IMR-90 (cell line): ENCODE measurements at regions not wholly inside any gene's neighbourhood (a gene's known extent, or its start where the extent isn't known, plus 50 kb on each side); places are given as distances from the start of the nearest gene placed in this dataset.

Experiments
- ATAC-seq: fragments of 200-7000 bp; cut with Tn5 transposase; 2 replicates; pipeline ENCODE4 v1.9.1; 2020; ENCODE audit warnings: low read depth, mild to moderate bottlenecking, moderate library complexity
- BruUV-seq: library from RNA; stranded (reverse); fragments of 400-500 nt; replicated peaks from 2 replicates; lab custom pipeline; 2021; lab: Mats Ljungman, UMichigan
- CTCF ChIA-PET: fragments of 300-600 bp; formaldehyde crosslinking; extraction: SDS; loops from one replicate; lab custom pipeline; 2021; ENCODE audit warnings: antibody characterized with exemption; lab: Yijun Ruan, JAX
- POLR2A ChIA-PET: fragments of 300-600 bp; sonication (Branson Sonifier 250); formaldehyde crosslinking; loops from one replicate; lab custom pipeline; 2022; ENCODE audit warnings: antibody characterized with exemption; ENCODE audit not compliant: unreplicated experiment; lab: Charles Lee
- DNase-seq: peaks from one replicate; pipeline ENCODE4 v3.0.0; 2013
- H2AFZ ChIP-seq: replicated peaks from 2 replicates; pipeline ENCODE3; 2013; ENCODE audit warnings: low read length, mild to moderate bottlenecking; ENCODE audit not compliant: poor library complexity
- H2AK5ac ChIP-seq: 2 replicates; pipeline ENCODE4 v1.6.1; 2013; ENCODE audit warnings: low read depth, low read length, inconsistent platforms
- H2AK9ac ChIP-seq: replicated peaks from 2 replicates; pipeline ENCODE3; 2013; ENCODE audit warnings: mild to moderate bottlenecking, low read depth, low read length, moderate library complexity; ENCODE audit not compliant: poor library complexity
- H2BK120ac ChIP-seq: 2 replicates; pipeline ENCODE4 v1.6.1; 2013; ENCODE audit warnings: low read depth, low read length, inconsistent platforms
- H2BK15ac ChIP-seq: 3 replicates; pipeline ENCODE4 v1.6.1; 2013; ENCODE audit warnings: low read depth, low read length, inconsistent platforms
- H2BK20ac ChIP-seq: 2 replicates; pipeline ENCODE4 v1.6.1; 2013; ENCODE audit warnings: low read depth, mild to moderate bottlenecking, inconsistent platforms, low read length, moderate library complexity
- H2BK5ac ChIP-seq: 2 replicates; pipeline ENCODE4 v1.6.1; 2013; ENCODE audit warnings: mild to moderate bottlenecking, low read depth, low read length, inconsistent platforms; ENCODE audit not compliant: poor library complexity, severe bottlenecking
- H3K14ac ChIP-seq: replicated peaks from 2 replicates; pipeline ENCODE4 v1.6.1; 2013; ENCODE audit warnings: low read depth, low read length, inconsistent platforms
- H3K18ac ChIP-seq: 2 replicates; pipeline ENCODE4 v1.6.1; 2013; ENCODE audit warnings: low read depth, low read length, control low read depth
- H3K23ac ChIP-seq: 2 replicates; pipeline ENCODE4 v1.6.1; 2013; ENCODE audit warnings: low read depth, low read length, inconsistent platforms
- H3K27ac ChIP-seq: 2 replicates; pipeline ENCODE4 v1.5.1; 2013; ENCODE audit warnings: mild to moderate bottlenecking, control low read depth, low read length; ENCODE audit not compliant: insufficient read depth
- H3K27me3 ChIP-seq: 2 replicates; pipeline ENCODE4 v1.6.1; 2013; ENCODE audit warnings: low read length; ENCODE audit not compliant: control insufficient read depth, insufficient read depth
- H3K36me3 ChIP-seq: 2 replicates; pipeline ENCODE4 v1.6.1; 2013; ENCODE audit warnings: low read length, mixed read lengths; ENCODE audit not compliant: control insufficient read depth, insufficient read depth
- H3K4ac ChIP-seq: 2 replicates; pipeline ENCODE4 v1.6.1; 2013; ENCODE audit warnings: low read depth, low read length, inconsistent platforms
- H3K4me1 ChIP-seq: 2 replicates; pipeline ENCODE4 v1.6.1; 2013; ENCODE audit warnings: low read length, mixed read lengths; ENCODE audit not compliant: control insufficient read depth, insufficient read depth
- H3K4me2 ChIP-seq: 2 replicates; pipeline ENCODE4 v1.6.1; 2013; ENCODE audit warnings: low read depth, mild to moderate bottlenecking, control low read depth, low read length, moderate library complexity
- H3K4me3 ChIP-seq: 2 replicates; pipeline ENCODE4 v1.5.1; 2013; ENCODE audit warnings: low read depth, mild to moderate bottlenecking, control low read depth, low read length, moderate library complexity; ENCODE audit not compliant: insufficient read depth
- H3K56ac ChIP-seq: 2 replicates; pipeline ENCODE4 v1.6.1; 2013; ENCODE audit warnings: low read length, inconsistent platforms; ENCODE audit not compliant: insufficient read depth; ENCODE audit errors: extremely low read depth
- H3K79me1 ChIP-seq, 2 experiments: 2 replicates each; pipeline ENCODE4 v1.6.1; 2013; ENCODE audit warnings: low read length in 2 of 2, inconsistent platforms in 1 of 2, low read depth in 1 of 2
- H3K9ac ChIP-seq: 2 replicates; pipeline ENCODE4 v1.6.1; 2013; ENCODE audit warnings: low read depth, low read length, control low read depth
- H3K9me1 ChIP-seq: 2 replicates; pipeline ENCODE4 v1.6.1; 2013; ENCODE audit warnings: low read length, inconsistent platforms; ENCODE audit not compliant: insufficient read depth
- H3K9me3 ChIP-seq: 2 replicates; pipeline ENCODE4 v1.6.1; 2013; ENCODE audit warnings: low read length; ENCODE audit not compliant: control insufficient read depth, insufficient read depth
- H4K20me1 ChIP-seq: 2 replicates; pipeline ENCODE4 v1.6.1; 2013; ENCODE audit warnings: low read length, inconsistent platforms; ENCODE audit not compliant: insufficient read depth
- H4K5ac ChIP-seq: 2 replicates; pipeline ENCODE4 v1.6.1; 2013; ENCODE audit warnings: mild to moderate bottlenecking, low read depth, low read length, control low read depth
- H4K8ac ChIP-seq, 2 experiments: 2 replicates each; pipeline ENCODE4 v1.6.1; 2013; ENCODE audit warnings: low read depth in 2 of 2, low read length in 2 of 2, control low read depth in 1 of 2, inconsistent platforms in 1 of 2
- H4K91ac ChIP-seq: 2 replicates; pipeline ENCODE4 v1.6.1; 2013; ENCODE audit warnings: low read depth, low read length, inconsistent platforms; ENCODE audit not compliant: insufficient read depth
- BHLHE40 ChIP-seq: fragments of 150-350 bp; IDR thresholded peaks from 2 replicates; pipeline ENCODE4 v1.6.1; 2016; ENCODE audit warnings: mild to moderate bottlenecking, low read depth, low read length
- CEBPB ChIP-seq: IDR thresholded peaks from 2 replicates; pipeline ENCODE4 v1.6.1; 2012; ENCODE audit warnings: low read depth, low read length, improper control_type of control experiment
- CHD1 ChIP-seq: IDR thresholded peaks from 2 replicates; pipeline ENCODE4 v1.6.1; 2012; ENCODE audit warnings: low read depth, low read length, improper control_type of control experiment
- ELK1 ChIP-seq: fragments of 150-350 bp; IDR thresholded peaks from 2 replicates; pipeline ENCODE4 v1.6.1; 2016; ENCODE audit warnings: low read depth, mild to moderate bottlenecking, low read length, moderate library complexity, borderline replicate concordance
- FOS ChIP-seq: fragments of 150-350 bp; IDR thresholded peaks from 2 replicates; pipeline ENCODE4 v1.6.1; 2016; ENCODE audit warnings: low read depth, low read length
- MAFK ChIP-seq: IDR thresholded peaks from 2 replicates; pipeline ENCODE4 v1.6.1; 2012; ENCODE audit warnings: low read depth, low read length, improper control_type of control experiment
- MAZ ChIP-seq: IDR thresholded peaks from 2 replicates; pipeline ENCODE4 v1.6.1; 2012; ENCODE audit warnings: low read depth, mild to moderate bottlenecking, low read length, improper control_type of control experiment, moderate library complexity, borderline replicate concordance
- MXI1 ChIP-seq: IDR thresholded peaks from 2 replicates; pipeline ENCODE4 v1.6.1; 2012; ENCODE audit warnings: low read depth, mild to moderate bottlenecking, low read length, moderate library complexity, borderline replicate concordance
- NFE2L2 ChIP-seq: fragments of 150-350 bp; IDR thresholded peaks from 2 replicates; pipeline ENCODE4 v1.6.1; 2016; ENCODE audit warnings: low read depth, mild to moderate bottlenecking, low read length
- POLR2A ChIP-seq: IDR thresholded peaks from 2 replicates; pipeline ENCODE4 v1.6.1; 2012; ENCODE audit warnings: mild to moderate bottlenecking, low read depth, low read length
- RAD21 ChIP-seq: IDR thresholded peaks from 2 replicates; pipeline ENCODE4 v1.6.1; 2012; ENCODE audit warnings: low read length, improper control_type of control experiment
- RCOR1 ChIP-seq: IDR thresholded peaks from 2 replicates; pipeline ENCODE4 v1.6.1; 2012; ENCODE audit warnings: mild to moderate bottlenecking, low read length, improper control_type of control experiment; ENCODE audit not compliant: insufficient replicate concordance
- RFX5 ChIP-seq: IDR thresholded peaks from 2 replicates; pipeline ENCODE4 v1.8.0; 2012; ENCODE audit warnings: low read depth, mild to moderate bottlenecking, low read length, moderate library complexity
- SMC3 ChIP-seq: fragments of 150-350 bp; IDR thresholded peaks from 2 replicates; pipeline ENCODE4 v1.6.1; 2016; ENCODE audit warnings: low read depth, mild to moderate bottlenecking, antibody characterized with exemption, low read length, moderate library complexity
- WGBS, 2 experiments: methylation state at CpG; one replicate each; pipeline versions ENCODE4 v1.1.5 to v1.1.7; 2013; ENCODE audit warnings: missing lambda C conversion rate in 2 of 2; ENCODE audit not compliant: insufficient read length in 1 of 2; ENCODE audit errors: extremely low coverage in 2 of 2; 5-methylcytosine and 5-hydroxymethylcytosine counted together
- dilution Hi-C: fragments of 300-500 bp; cut with HindIII; formaldehyde crosslinking; loops from one replicate; pipeline ENCODE4 v1.14.3; 2018; ENCODE audit warnings: low sequenced_read_pairs; ENCODE audit not compliant: unreplicated experiment
- in situ Hi-C: fragments of 300-500 bp; cut with MboI; formaldehyde crosslinking; loops from 3 replicates; pipeline ENCODE4 v1.14.3; 2019; ENCODE audit warnings: low sequenced_read_pairs, inconsistent platforms, mixed read lengths
- intact Hi-C: fragments of 100-400 bp; cut with micrococcal nuclease; formaldehyde crosslinking; loops from 2 replicates; pipeline ENCODE4 v1.10.0; 2022
- TF ChIP-seq, protein P1 (sequence below): fragments of 150-350 bp; IDR thresholded peaks from 2 replicates; pipeline ENCODE4 v1.6.1; 2017; ENCODE audit warnings: mild to moderate bottlenecking, antibody characterized with exemption, low read length, low read depth
- TF ChIP-seq, protein P2 (sequence below): conservative IDR thresholded peaks from 2 replicates; pipeline ENCODE4 v1.5.1; 2012; ENCODE audit warnings: mild to moderate bottlenecking, low read depth, low read length, improper control_type of control experiment

GRCh38 chr18:76167410-76167809 lies 327.6 kb downstream of the ZNF516 start:
- TF ChIP-seq BHLHE40 (no peak), FOS (no peak), MAFK (no peak), RFX5 (no peak), SMC3 (no peak), RCOR1 (no peak), ELK1 (no peak), POLR2A (no peak), RAD21 (no peak), MXI1 (no peak), MAZ (no peak), CEBPB (no peak), CHD1 (no peak), NFE2L2 (no peak)
- TF ChIP-seq, protein P1, sequence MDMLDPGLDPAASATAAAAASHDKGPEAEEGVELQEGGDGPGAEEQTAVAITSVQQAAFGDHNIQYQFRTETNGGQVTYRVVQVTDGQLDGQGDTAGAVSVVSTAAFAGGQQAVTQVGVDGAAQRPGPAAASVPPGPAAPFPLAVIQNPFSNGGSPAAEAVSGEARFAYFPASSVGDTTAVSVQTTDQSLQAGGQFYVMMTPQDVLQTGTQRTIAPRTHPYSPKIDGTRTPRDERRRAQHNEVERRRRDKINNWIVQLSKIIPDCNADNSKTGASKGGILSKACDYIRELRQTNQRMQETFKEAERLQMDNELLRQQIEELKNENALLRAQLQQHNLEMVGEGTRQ = no peak
- TF ChIP-seq, protein P2, sequence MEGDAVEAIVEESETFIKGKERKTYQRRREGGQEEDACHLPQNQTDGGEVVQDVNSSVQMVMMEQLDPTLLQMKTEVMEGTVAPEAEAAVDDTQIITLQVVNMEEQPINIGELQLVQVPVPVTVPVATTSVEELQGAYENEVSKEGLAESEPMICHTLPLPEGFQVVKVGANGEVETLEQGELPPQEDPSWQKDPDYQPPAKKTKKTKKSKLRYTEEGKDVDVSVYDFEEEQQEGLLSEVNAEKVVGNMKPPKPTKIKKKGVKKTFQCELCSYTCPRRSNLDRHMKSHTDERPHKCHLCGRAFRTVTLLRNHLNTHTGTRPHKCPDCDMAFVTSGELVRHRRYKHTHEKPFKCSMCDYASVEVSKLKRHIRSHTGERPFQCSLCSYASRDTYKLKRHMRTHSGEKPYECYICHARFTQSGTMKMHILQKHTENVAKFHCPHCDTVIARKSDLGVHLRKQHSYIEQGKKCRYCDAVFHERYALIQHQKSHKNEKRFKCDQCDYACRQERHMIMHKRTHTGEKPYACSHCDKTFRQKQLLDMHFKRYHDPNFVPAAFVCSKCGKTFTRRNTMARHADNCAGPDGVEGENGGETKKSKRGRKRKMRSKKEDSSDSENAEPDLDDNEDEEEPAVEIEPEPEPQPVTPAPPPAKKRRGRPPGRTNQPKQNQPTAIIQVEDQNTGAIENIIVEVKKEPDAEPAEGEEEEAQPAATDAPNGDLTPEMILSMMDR = no peak
- H4K91ac ChIP-seq = no peak overlapping the region
- H3K27ac ChIP-seq = no peak overlapping the region
- no peak overlapping the region for H3K4ac ChIP-seq
- no peaks in the 10 kb centered on the region for H3K4me1 ChIP-seq
- no peak overlapping the region for H3K14ac ChIP-seq
- H2AK5ac ChIP-seq = no peak overlapping the region
- no peak overlapping the region for H4K8ac ChIP-seq
- no peak overlapping the region for H3K9ac ChIP-seq
- H2BK15ac ChIP-seq = no peak overlapping the region
- H2AFZ ChIP-seq = no peak overlapping the region
- H3K18ac ChIP-seq = no peak overlapping the region
- H2AK9ac ChIP-seq = no peak overlapping the region
- in situ Hi-C loops = no loop called here
- H3K23ac ChIP-seq = no peak overlapping the region
- BruUV-seq = no TSS peak
- ChIA-PET POLR2A (no interaction called here), CTCF (no interaction called here)
- WGBS, 2 experiments = no CpG with 5 or more reads among the region's 6 CpGs
- peaks cover 5% of the 10 kb centered on the region for H3K9me3 ChIP-seq
- intact Hi-C loops = no loop called here
- no peak overlapping the region for H3K4me3 ChIP-seq
- no peak overlapping the region for H4K5ac ChIP-seq
- H3K79me1 ChIP-seq = no peaks in the 10 kb centered on the region
- no peak for ATAC-seq
- H3K36me3 ChIP-seq = no peaks in the 10 kb centered on the region
- H4K20me1 ChIP-seq = no peaks in the 10 kb centered on the region
- H2BK120ac ChIP-seq = no peak overlapping the region
- H3K4me2 ChIP-seq = no peak overlapping the region
- no peak overlapping the region for H2BK20ac ChIP-seq
- H2BK5ac ChIP-seq = no peak overlapping the region
- no peak overlapping the region for H3K56ac ChIP-seq
- dilution Hi-C loops = no loop called here
- H3K9me1 ChIP-seq = no peaks in the 10 kb centered on the region
- H3K27me3 ChIP-seq = no peaks in the 10 kb centered on the region
- DNase-seq = no peak
